ENCODE measurements at regions not wholly inside any gene's neighbourhood (a gene's known extent, or its start where the extent isn't known, plus 50 kb on each side); places are given as distances from the start of the nearest gene placed in this dataset.

- Histone ChIP-seq H3K27me3 (replicated peaks) (no peaks in the 10 kb centered on the region), H3K9me3 (replicated peaks) (no peaks in the 10 kb centered on the region), H3K36me3 (no peaks in the 10 kb centered on the region), H3K4me1 (replicated peaks) (peaks cover 73% of the 10 kb centered on the region), H3K27ac (peak overlapping the region; percentile 31), H3K4me3 (no peak overlapping the region)
- peak in 1 of 2 experiments; percentile 38 for DNase-seq (ENCODE audit: low read depth in 1 of 2, low spot score in 2 of 2)
Measured at GRCh38 chr4:128525387-128525786, 237.8 kb upstream of the PGRMC2 start.

- Histone ChIP-seq H3K36me3 (no peaks in the 10 kb centered on the region), H3K27ac (peak overlapping the region; percentile 68), H3K4me3 (no peak overlapping the region), H3K4me1 (replicated peaks) (peaks cover 69% of the 10 kb centered on the region), H3K27me3 (replicated peaks) (no peaks in the 10 kb centered on the region), H3K9me3 (replicated peaks) (no peaks in the 10 kb centered on the region)
- DNase-seq (ENCODE audit: low read depth in 1 of 2, low spot score in 2 of 2), result peak; percentile 54 to 79
Measured at GRCh38 chr4:128524311-128524710, 236.7 kb upstream of the PGRMC2 start.

- Histone ChIP-seq H3K27ac (peak overlapping the region; percentile 68), H3K4me1 (replicated peaks) (peaks cover 70% of the 10 kb centered on the region)
- DNase-seq (ENCODE audit: low read depth in 1 of 2, low spot score in 2 of 2), result peak in 1 of 2 experiments; percentile 70
Measured at GRCh38 chr4:128521648-128522111, 234.1 kb upstream of the PGRMC2 start.

GRCh38 chr4:128521156-128521555 lies 233.5 kb upstream of the PGRMC2 start:
- H3K27ac ChIP-seq, result peak overlapping the region; percentile 68

More at GRCh38 chr4:128521648-128522111, 234.1 kb upstream of the PGRMC2 start:
- Histone ChIP-seq H3K36me3 (no peaks in the 10 kb centered on the region), H3K27me3 (replicated peaks) (no peaks in the 10 kb centered on the region), H3K4me3 (no peak overlapping the region), H3K9me3 (replicated peaks) (no peaks in the 10 kb centered on the region)

GRCh38 chr4:128519163-128519830 lies 231.7 kb upstream of the PGRMC2 start:
- Histone ChIP-seq H3K4me1 (replicated peaks) (peaks cover 55% of the 10 kb centered on the region), H3K27me3 (replicated peaks) (no peaks in the 10 kb centered on the region), H3K9me3 (replicated peaks) (no peaks in the 10 kb centered on the region), H3K36me3 (no peaks in the 10 kb centered on the region), H3K4me3 (no peak overlapping the region), H3K27ac (no peak overlapping the region)
- no peak for DNase-seq (ENCODE audit: low read depth in 1 of 2, low spot score in 2 of 2)

More at GRCh38 chr4:128521156-128521555, 233.5 kb upstream of the PGRMC2 start:
- no peak for DNase-seq (ENCODE audit: low read depth in 1 of 2, low spot score in 2 of 2)
- no peaks in the 10 kb centered on the region for H3K36me3 ChIP-seq
- no peaks in the 10 kb centered on the region for H3K27me3 ChIP-seq (replicated peaks)
- no peaks in the 10 kb centered on the region for H3K9me3 ChIP-seq (replicated peaks)
- H3K4me1 ChIP-seq (replicated peaks), result peaks cover 70% of the 10 kb centered on the region
- no peak overlapping the region for H3K4me3 ChIP-seq

GRCh38 chr4:128517739-128518510 lies 230.3 kb upstream of the PGRMC2 start:
- Histone ChIP-seq H3K9me3 (replicated peaks) (no peaks in the 10 kb centered on the region), H3K27ac (peak overlapping the region; percentile 90), H3K4me1 (replicated peaks) (peaks cover 55% of the 10 kb centered on the region), H3K27me3 (replicated peaks) (no peaks in the 10 kb centered on the region), H3K4me3 (no peak overlapping the region), H3K36me3 (no peaks in the 10 kb centered on the region)
- peak; percentile 85 to 88 for DNase-seq (ENCODE audit: low read depth in 1 of 2, low spot score in 2 of 2)

DNA sequence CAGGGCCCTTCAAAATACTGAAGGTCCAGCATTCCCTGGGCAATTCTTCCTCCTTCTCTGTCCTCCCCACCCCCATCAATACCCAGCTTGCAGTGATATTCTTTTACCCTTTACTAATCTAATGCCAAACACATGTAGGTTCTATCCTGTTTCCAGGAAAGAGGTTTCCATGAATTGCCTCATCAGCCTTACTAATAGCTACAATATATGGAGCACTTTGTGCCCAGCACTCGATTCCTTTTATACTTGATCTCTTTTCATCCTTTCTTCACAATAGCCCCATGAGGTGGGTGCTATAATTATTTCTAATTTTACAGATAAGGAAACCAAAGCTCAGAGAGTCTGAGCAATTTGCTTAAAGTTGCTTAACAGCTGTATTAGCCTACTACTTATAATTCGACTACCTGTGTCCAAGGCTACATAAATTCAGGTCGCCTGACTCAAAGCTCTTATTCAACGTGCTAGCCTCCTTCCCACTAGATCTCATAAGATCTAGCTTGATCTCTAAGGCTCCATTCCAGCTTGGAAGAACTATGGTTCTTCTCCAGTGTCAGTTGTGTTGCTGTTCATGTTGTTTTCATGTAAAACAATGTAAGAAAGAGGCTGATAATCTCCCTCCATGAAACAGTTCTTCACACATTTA lies 229.6 kb upstream of the PGRMC2 start:
- Histone ChIP-seq H3K4me1 (replicated peaks) (peaks cover 51% of the 10 kb centered on the region), H3K27ac (peak overlapping the region; percentile 90), H3K4me3 (no peak overlapping the region), H3K27me3 (replicated peaks) (no peaks in the 10 kb centered on the region), H3K9me3 (replicated peaks) (no peaks in the 10 kb centered on the region), H3K36me3 (no peaks in the 10 kb centered on the region)
- DNase-seq (ENCODE audit: low read depth in 1 of 2, low spot score in 2 of 2), result no peak

DNA sequence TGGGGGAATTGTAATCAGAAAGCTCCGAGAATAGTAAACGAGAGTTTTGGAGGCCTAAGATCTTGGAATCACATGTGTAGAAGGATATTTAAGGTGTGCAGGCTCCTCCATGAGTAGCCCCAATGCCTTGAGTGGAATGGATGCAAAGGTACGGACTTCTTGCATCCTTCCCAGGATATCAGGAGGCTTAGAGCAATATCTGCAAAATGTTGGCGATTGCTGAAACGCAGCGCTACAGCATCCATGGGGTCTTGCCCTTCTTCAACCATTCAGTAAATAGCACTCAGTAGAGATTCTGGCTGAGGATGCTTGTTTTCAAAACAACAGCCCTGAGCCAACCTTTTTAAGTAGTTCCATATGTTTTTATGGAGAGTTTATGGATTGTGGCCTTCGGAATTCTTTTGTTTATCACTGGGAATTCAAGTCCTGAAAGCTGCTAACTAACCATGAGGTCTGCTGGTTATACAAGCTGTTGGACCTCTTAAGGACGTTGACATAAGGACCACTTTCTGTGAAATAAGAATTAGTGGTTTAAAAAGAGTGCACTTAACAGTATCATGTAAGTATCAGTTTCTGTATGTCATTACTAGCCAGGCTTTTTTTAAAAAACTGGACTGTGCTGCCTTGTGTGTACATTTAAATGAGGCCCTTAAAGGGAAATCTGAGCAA lies 228.8 kb upstream of the PGRMC2 start:
- no peaks in the 10 kb centered on the region for H3K9me3 ChIP-seq (replicated peaks)
- DNase-seq (ENCODE audit: low read depth in 1 of 2, low spot score in 2 of 2), result peak in 1 of 2 experiments; percentile 77
- no peaks in the 10 kb centered on the region for H3K27me3 ChIP-seq (replicated peaks)
- no peak overlapping the region for H3K4me3 ChIP-seq
- H3K4me1 ChIP-seq (replicated peaks), result peaks cover 43% of the 10 kb centered on the region
- peak overlapping the region; percentile 90 for H3K27ac ChIP-seq
- no peaks in the 10 kb centered on the region for H3K36me3 ChIP-seq

DNA sequence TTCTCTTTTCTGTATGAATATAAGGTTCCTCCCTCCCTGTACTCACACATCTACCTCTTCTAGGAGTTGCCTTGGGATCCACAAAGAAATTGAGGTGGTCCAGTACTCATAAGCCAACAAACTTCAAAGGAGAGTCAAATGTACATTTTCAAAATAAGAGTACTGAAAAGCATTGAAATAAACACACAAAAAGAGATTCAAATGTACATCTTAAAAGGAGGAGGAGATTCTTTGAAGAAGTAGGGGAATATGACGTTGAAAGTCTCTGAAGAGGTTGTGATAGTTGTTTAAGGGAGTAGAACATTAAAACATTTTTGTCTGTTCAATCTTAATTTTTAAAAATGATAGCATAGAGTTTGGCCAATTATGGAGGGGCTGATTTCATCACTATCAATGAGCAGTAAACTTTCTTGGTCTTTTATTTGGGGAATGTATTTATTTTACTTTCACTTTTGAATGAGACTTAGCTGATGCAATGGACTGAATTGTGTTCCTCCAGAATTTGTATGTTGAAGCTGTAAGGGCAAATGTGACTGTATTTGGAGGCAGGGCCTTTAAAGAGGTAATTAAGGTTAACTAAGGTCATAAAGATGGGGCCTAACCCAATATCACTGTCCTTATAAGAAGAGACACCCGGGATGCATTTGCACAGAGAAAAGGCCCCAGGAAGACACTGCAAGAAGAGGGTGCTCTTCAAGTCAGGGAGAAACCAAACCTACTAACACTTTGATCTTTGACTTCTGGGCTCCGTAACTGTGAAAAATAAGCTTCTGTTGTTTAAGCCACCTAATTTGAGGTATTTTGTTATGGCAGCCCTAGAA lies 226.3 kb upstream of the PGRMC2 start:
- Histone ChIP-seq H3K9me3 (replicated peaks) (no peaks in the 10 kb centered on the region), H3K4me3 (no peak overlapping the region), H3K27ac (no peak overlapping the region), H3K4me1 (replicated peaks) (peaks cover 35% of the 10 kb centered on the region), H3K27me3 (replicated peaks) (no peaks in the 10 kb centered on the region), H3K36me3 (no peaks in the 10 kb centered on the region)
- DNase-seq (ENCODE audit: low read depth in 1 of 2, low spot score in 2 of 2), result no peak

- DNase-seq (ENCODE audit: low read depth in 1 of 2, low spot score in 2 of 2), result no peak
- Histone ChIP-seq H3K4me1 (replicated peaks) (peaks cover 25% of the 10 kb centered on the region), H3K27me3 (replicated peaks) (no peaks in the 10 kb centered on the region), H3K27ac (no peak overlapping the region), H3K9me3 (replicated peaks) (no peaks in the 10 kb centered on the region), H3K36me3 (no peaks in the 10 kb centered on the region), H3K4me3 (no peak overlapping the region)
Measured at GRCh38 chr4:128512767-128513322, 225.2 kb upstream of the PGRMC2 start.

GRCh38 chr4:128512161-128512560 lies 224.5 kb upstream of the PGRMC2 start:
- no peak for DNase-seq (ENCODE audit: low read depth in 1 of 2, low spot score in 2 of 2)

DNA sequence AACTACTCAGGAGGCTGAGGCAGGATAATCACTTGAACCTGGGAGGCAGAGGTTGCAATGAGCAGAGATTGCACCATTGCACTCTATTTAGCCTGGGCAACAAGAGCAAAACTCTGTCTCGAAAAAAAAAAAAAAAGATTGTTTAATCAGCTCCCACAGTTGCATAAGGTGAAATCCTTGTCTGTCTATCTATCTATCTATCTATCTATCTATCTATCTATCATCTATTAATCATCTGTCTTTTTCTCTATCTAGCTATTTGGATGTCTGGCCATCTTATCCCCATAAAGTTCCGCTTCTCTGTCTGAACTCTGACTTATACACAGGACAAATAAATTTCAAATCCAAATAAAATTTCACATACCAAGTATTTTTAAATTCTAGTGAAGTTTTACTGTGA lies 223.2 kb upstream of the PGRMC2 start:
- no peaks in the 10 kb centered on the region for H3K36me3 ChIP-seq
- no peak overlapping the region for H3K27ac ChIP-seq
- DNase-seq (ENCODE audit: low read depth in 1 of 2, low spot score in 2 of 2), result no peak
- no peak overlapping the region for H3K4me3 ChIP-seq
- H3K9me3 ChIP-seq (replicated peaks), result no peaks in the 10 kb centered on the region
- peaks cover 6% of the 10 kb centered on the region; the same call in 1 of the 2 replicates for H3K4me1 ChIP-seq (replicated peaks)
- H3K27me3 ChIP-seq (replicated peaks), result no peaks in the 10 kb centered on the region

More at GRCh38 chr4:128512161-128512560, 224.5 kb upstream of the PGRMC2 start:
- no peaks in the 10 kb centered on the region for H3K9me3 ChIP-seq (replicated peaks)
- no peak overlapping the region for H3K27ac ChIP-seq
- H3K27me3 ChIP-seq (replicated peaks), result no peaks in the 10 kb centered on the region
- no peaks in the 10 kb centered on the region for H3K36me3 ChIP-seq
- peaks cover 18% of the 10 kb centered on the region for H3K4me1 ChIP-seq (replicated peaks)
- H3K4me3 ChIP-seq, result no peak overlapping the region

Measured in SJSA1 (cell line).